Osteocyte (in vitro differentiated cells): ENCODE measurements at regions not wholly inside any gene's neighbourhood (a gene's known extent, or its start where the extent isn't known, plus 50 kb on each side); places are given as distances from the start of the nearest gene placed in this dataset.

Experiments
- DNase-seq: peaks from one replicate; pipeline ENCODE4 v3.0.0; 2021; ENCODE audit warnings: mixed read lengths; ENCODE audit not compliant: unreplicated experiment; ENCODE audit errors: extremely low spot score
- H3K27ac Mint-ChIP-seq: one replicate; pipeline ENCODE4 v1.8.0; 2021; ENCODE audit warnings: mild to moderate bottlenecking, mixed read lengths; ENCODE audit not compliant: unreplicated experiment
- H3K27me3 Mint-ChIP-seq: one replicate; pipeline ENCODE4 v1.8.0; 2021; ENCODE audit warnings: mixed read lengths; ENCODE audit not compliant: unreplicated experiment
- H3K36me3 Mint-ChIP-seq: one replicate; pipeline ENCODE4 v1.8.0; 2021; ENCODE audit warnings: mixed read lengths; ENCODE audit not compliant: unreplicated experiment
- H3K4me1 Mint-ChIP-seq: one replicate; pipeline ENCODE4 v1.8.0; 2021; ENCODE audit warnings: mixed read lengths; ENCODE audit not compliant: unreplicated experiment
- H3K4me3 Mint-ChIP-seq: one replicate; pipeline ENCODE4 v1.8.0; 2021; ENCODE audit warnings: mild to moderate bottlenecking, moderate library complexity, mixed read lengths; ENCODE audit not compliant: unreplicated experiment
- H3K9me3 Mint-ChIP-seq: one replicate; pipeline ENCODE4 v1.8.0; 2021; ENCODE audit warnings: mixed read lengths; ENCODE audit not compliant: unreplicated experiment
- CTCF ChIP-seq: fragments of 200-600 bp; sonication (generic); IDR thresholded peaks from 2 replicates; pipeline ENCODE4 v1.5.0; 2021; ENCODE audit warnings: antibody characterized with exemption, mild to moderate bottlenecking, moderate library complexity

- Mint-ChIP-seq H3K27ac (no peak overlapping the region), H3K9me3 (no peaks in the 10 kb centered on the region), H3K4me3 (no peak overlapping the region), H3K27me3 (no peaks in the 10 kb centered on the region), H3K4me1 (peaks cover 6% of the 10 kb centered on the region), H3K36me3 (no peaks in the 10 kb centered on the region)
- TF ChIP-seq CTCF: no peak
- DNase-seq: no peak
These were observed 374.1 kb downstream of the LPIN1 start for GRCh38 chr2:12120281-12121150.

GRCh38 chr2:12124790-12125189, 378.4 kb downstream of the LPIN1 start:
- TF ChIP-seq CTCF: no peak
- H3K4me3 Mint-ChIP-seq: no peak overlapping the region
- no peaks in the 10 kb centered on the region for H3K9me3 Mint-ChIP-seq
- H3K36me3 Mint-ChIP-seq: no peaks in the 10 kb centered on the region
- peaks cover 5% of the 10 kb centered on the region for H3K4me1 Mint-ChIP-seq
- no peaks in the 10 kb centered on the region for H3K27me3 Mint-ChIP-seq
- DNase-seq: no peak
- no peak overlapping the region for H3K27ac Mint-ChIP-seq

- no peak overlapping the region for H3K27ac Mint-ChIP-seq
- DNase-seq: no peak
- H3K27me3 Mint-ChIP-seq: no peaks in the 10 kb centered on the region
These were observed 379.9 kb downstream of the LPIN1 start for GRCh38 chr2:12126318-12126717.

GRCh38 chr2:12127638-12128037, 381.2 kb downstream of the LPIN1 start:
- Mint-ChIP-seq H3K4me3 (no peak overlapping the region), H3K36me3 (no peaks in the 10 kb centered on the region), H3K27me3 (no peaks in the 10 kb centered on the region), H3K27ac (no peak overlapping the region), H3K9me3 (no peaks in the 10 kb centered on the region), H3K4me1 (peaks cover 5% of the 10 kb centered on the region)
- DNase-seq: no peak
- TF ChIP-seq CTCF: no peak

More at GRCh38 chr2:12126318-12126717, 379.9 kb downstream of the LPIN1 start:
- H3K4me3 Mint-ChIP-seq: no peak overlapping the region
- H3K4me1 Mint-ChIP-seq: peaks cover 5% of the 10 kb centered on the region
- H3K9me3 Mint-ChIP-seq: no peaks in the 10 kb centered on the region
- no peak for TF ChIP-seq CTCF
- no peaks in the 10 kb centered on the region for H3K36me3 Mint-ChIP-seq

- H3K9me3 Mint-ChIP-seq: no peaks in the 10 kb centered on the region
- no peak for DNase-seq
These were observed 385.5 kb downstream of the LPIN1 start for GRCh38 chr2:12131975-12132374.

More at GRCh38 chr2:12131975-12132374, 385.5 kb downstream of the LPIN1 start:
- Mint-ChIP-seq H3K36me3 (no peaks in the 10 kb centered on the region), H3K4me1 (no peaks in the 10 kb centered on the region), H3K27me3 (no peaks in the 10 kb centered on the region), H3K27ac (no peak overlapping the region), H3K4me3 (no peak overlapping the region)
- TF ChIP-seq CTCF: no peak
